Raji (cell line): ENCODE measurements at regions not wholly inside any gene's neighbourhood (a gene's known extent, or its start where the extent isn't known, plus 50 kb on each side); places are given as distances from the start of the nearest gene placed in this dataset.

Source experiments
- POLR2A ChIP-seq: IDR thresholded peaks from 2 replicates; pipeline ENCODE4 v1.6.1; 2011; ENCODE audit warnings: low read depth, low read length, control low read depth; ENCODE audit not compliant: insufficient read depth

DNA sequence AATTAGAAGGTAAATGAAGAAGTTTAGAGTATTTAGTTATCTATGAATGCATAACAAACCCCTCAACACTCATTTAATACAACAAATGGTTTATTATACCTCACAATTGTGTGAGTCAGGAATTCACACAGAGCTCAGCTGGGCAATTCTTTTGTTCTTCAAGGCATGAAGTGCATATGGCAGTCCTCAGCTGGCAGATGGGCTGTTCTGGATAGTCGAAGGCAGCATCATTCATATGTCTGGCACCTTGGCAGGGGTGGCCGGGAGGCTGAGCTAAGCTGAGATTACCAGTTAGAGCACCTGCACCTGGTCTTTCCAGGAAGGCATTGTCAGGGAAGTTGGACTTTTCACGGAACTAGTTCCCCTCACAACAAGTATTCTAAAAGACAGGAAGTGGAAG, 286.2 kb upstream of the DUSP10 start:
- no peak for TF ChIP-seq POLR2A

DNA sequence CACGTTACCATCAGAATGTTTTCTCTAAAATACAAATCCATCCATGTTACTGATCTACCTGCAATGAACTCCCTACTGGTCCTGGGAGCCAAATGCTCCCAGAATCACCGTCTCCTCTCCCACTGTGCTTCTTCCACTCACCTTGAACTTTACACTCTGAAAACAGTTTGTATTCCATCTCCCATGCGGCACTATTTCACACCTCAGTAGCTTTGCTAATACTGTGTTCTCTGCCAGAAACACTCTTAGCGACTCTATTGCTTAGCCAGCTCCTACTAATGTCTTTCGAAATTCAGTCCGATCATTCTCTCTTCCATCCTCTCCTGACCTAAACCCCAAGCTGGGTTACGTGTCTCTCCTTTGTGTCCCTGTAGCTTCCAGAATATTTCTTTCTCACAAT, 284.4 kb upstream of the DUSP10 start:
- TF ChIP-seq POLR2A, result no peak

DNA sequence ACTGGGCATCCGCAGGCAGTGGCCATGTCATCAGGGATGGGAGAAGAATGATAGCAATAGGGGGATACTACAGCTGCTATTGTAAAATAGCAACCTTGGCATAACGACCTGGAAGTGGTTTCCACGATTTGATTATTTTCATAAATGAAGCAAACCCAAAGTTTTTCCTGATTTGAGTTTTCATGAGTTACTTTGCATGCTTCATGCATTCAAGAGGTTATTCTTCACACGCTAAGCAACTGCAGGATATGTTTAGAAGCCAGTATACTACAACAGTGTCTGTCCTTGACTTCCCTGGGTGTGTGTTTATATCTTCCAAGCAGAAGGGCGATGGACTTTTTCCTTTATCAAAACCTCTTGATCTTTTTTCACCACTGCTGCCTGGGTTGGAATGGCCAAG, 281.1 kb upstream of the DUSP10 start:
- TF ChIP-seq POLR2A, result no peak

DNA sequence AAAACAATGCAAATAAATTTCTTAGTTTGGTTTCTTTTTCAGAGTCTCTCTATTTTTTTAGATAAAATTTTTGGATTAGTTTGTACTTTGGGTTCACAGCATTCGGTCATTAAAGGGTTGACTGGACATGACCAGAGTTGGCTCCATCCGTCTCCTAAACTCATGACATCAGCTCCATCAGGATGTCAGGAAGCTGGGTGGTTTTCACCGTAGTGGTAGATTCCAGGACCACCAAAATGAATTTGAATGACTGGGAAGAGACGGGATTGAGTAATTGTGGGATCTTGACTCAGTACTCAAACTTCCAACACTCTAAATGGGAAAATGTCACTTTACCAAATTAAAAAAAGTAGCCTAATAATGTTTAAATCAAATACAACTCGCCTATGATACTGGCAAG, 279.2 kb upstream of the DUSP10 start:
- no peak for TF ChIP-seq POLR2A

DNA sequence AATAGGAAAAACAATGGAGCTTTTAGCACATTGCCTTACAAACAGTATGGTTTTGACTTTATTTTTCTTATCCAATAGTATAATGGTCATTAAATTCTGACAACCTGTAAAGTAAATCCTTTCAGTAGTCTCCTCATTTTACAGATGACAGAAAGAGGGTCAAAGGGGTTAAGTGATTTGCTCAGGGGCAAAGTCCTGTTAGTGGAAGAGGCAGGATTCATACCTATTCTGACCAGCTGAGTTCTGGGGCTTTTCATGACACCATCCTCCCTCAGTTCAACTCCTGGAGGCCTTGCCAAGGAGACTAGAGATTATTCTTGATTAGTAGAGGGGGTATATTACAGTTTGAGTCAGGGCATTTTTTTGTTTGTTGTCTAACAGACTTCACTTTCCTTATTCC, 278.7 kb upstream of the DUSP10 start:
- TF ChIP-seq POLR2A, result no peak

DNA sequence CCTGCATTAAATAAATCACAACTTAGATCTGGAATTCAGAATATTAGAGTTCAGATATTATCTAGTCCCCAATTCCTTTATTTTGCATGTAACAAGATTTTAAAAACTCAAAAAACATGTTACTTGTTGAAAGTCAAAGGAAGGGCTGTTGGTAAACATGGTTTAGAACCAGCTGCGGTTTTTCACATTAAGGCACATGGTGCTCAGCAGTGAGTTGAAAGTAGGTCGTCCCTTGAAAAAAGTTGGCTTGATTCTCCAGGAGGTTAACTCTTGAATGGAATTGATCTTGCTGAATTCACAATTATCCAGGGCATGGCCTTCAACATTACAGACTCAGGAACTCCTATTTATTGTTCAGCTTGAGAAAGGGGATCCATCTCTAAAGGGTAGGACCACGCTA, 277.1 kb upstream of the DUSP10 start:
- no peak for TF ChIP-seq POLR2A

DNA sequence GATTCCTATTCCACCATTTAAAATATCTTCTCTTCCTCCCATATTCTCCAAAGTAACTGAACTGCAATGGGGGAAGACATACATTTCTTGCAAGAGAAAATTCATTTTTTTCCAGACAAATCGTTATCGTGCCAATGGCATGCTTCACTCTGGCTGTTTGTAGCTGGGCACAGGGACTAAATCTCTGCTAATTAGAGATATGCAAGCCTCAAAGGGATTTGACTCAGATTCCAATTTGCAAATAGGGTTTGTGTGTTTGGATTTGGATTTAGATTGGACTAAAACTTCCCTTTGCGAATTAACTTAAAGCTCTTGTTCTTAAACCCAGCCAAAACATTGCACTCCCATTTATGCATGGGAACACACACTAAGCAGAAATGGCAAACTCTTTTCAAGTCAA, 276.2 kb upstream of the DUSP10 start:
- TF ChIP-seq POLR2A, result no peak

DNA sequence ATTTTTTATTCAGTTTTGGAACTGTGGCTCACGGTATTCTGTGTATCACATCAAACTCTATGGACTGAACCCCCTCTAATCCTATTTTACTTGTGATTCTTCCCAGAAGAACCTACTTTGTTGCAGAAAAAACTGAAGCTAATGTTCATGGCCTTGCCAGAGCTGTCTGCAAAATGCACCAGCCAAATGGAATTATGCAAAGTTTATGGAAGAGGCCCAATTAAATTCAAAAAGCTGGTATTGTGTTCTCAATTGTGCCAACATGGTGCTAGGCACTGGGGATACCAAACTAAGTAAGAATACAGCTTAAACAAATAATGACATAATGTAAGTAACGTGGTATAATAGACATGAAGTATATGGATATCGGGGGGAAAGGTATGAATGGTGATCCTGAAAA, 273.8 kb upstream of the DUSP10 start:
- TF ChIP-seq POLR2A, result no peak

DNA sequence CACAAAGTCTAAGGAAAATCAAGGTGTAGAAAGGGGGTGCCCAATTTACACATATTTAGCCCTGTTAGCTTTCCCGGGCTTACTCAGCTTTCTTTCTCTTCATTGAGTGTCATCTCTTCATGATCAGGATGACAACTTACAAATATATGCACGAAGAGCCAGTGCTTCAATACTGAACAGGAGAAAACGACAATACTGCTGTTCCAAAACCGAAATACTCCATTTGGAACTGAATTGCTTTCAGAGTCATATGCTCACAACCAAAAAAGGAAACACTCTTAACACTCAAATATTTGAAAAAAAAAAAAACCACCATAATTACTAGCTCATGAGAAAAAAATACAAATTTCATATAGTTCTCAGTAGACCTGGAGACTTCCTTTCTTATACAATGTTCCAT, 272.1 kb upstream of the DUSP10 start:
- no peak for TF ChIP-seq POLR2A

DNA sequence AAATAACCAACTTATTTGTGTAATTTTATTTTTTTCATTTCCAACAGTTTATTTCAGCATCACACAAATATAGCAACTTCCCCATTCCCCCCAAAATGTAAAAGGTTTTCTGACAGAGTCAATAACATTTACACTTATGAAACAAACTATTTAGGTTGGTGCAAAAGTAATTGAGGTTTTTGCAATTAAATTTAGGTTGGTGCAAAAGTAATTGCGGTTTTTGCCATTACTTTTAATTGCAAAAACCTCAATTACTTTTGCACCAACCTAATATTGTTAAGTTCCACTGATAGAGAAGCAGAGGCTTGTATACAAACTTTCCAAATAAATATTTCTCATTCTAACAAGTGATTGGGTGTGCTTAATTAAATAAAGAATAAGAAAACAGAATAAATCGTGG, 270.9 kb upstream of the DUSP10 start:
- no peak for TF ChIP-seq POLR2A

DNA sequence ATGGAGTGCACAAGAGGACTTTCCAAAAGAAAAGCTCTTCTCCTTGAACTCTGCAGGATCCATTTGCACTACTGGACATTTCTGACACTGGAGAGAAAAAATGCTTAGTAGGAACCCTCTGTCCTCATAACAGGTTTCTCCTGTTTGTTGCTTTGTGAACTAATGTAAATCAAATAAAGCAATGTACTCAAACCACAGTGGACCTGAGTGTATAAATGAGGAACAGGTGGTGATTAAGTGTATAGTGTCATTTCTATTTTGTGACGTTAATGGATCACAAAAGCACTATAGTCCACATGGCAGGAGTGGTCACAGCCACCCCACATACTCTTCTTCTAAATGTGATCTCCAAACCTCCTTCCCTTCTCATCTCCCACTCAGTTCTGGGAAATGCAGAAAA, 268.4 kb upstream of the DUSP10 start:
- no peak for TF ChIP-seq POLR2A

DNA sequence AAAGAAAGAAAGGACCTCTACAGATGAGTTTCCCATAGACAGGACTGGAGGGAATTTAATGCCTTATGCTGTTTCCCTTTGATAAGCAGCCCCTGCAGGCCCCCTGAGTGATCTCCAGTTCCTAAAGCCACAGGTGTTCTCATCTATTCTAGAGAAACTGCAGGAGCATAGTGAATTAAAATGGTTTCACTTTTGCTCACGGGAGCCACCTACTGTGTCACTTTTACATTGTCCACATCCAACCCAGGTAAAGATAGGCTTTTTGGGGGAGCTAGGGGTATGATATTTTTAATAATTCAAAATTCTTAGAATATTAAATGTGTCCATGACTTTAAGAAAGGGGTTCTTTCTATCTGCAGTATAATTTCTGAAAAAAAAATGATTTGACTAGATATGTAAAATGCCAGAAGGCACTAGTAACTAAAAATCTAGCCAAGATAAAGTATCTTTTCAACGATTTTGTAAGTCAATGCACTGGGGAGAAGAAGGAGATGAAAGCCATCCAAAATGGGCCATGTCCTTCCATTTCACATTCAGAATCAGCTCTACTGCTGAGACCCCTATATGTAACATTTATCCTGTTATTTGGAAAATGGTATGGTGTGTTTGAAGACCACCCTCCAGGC, 267.3 kb upstream of the DUSP10 start:
- TF ChIP-seq POLR2A, result no peak

DNA sequence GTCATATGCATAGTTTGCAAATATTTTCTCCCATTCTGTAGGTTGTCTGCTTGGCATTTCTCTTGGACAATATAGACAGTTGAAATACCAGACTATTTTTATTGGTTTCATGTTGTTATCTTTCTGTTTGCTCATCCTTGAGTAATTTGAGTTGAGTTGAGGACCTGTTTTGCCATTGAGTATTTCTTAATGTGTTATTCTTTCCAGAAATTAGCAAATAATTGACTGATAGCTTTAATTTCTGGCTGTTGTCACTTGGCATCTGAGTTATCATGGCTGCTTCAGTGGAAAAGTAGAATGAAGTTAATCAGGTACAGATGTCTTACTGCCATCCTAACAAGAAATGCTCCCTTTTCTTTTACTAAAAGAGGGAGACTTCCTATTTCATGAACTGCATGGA, 264.8 kb upstream of the DUSP10 start:
- TF ChIP-seq POLR2A, result no peak

DNA sequence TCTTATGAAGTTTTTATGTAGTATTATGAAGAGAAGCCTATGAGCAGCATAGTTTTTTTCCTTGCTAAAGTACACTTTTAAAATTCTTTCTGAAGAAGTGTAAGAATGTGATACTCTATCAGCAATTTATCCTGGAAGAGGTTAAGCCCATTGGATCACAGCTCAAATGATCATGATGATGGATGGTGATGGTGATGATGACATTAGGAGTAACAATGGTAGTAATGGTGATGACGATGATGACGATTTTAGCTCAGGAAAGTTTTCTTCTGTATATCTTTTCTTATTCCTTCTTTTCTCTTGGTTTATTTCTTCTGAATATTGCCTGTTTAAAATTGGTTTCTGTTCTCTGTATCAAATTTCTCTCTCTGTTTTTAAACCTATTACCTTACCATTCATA, 262.9 kb upstream of the DUSP10 start:
- TF ChIP-seq POLR2A, result no peak

DNA sequence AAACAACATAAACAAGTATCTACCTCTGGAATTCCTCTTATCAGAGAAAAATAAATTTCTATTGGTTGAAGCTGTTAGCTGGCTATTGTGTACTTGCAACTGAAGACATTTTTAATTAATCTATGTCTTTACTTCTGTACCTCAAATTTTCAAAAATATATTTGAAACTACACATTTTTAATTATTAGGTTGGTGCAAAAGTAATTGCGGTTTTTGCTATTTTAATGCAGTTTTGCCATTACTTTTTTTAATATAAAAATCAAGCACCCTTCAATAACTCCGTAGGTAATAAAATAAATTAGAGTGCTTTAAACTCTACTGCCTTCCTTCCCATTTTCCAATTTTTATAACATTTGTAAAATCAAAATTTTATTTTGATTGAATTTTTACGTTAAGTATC, 262.1 kb upstream of the DUSP10 start:
- no peak for TF ChIP-seq POLR2A

DNA sequence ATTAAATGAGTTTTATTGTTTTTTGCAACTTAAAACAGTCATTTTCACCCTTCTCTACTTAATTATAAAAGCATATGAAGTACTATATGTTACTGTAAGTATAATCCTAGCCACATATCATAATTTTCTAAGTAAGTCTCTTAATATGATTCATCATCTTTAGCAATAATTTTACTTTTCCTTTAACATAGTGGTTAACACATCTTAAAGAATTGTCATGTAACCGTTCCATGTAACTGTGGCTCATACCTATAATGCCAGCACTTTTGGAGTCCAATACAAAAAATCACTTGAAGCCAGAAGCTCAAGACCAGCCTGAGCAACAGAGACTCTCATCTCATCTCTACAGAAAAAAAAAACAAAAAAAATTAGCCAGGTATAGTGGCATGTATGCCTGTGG, 260.6 kb upstream of the DUSP10 start:
- no peak for TF ChIP-seq POLR2A

DNA sequence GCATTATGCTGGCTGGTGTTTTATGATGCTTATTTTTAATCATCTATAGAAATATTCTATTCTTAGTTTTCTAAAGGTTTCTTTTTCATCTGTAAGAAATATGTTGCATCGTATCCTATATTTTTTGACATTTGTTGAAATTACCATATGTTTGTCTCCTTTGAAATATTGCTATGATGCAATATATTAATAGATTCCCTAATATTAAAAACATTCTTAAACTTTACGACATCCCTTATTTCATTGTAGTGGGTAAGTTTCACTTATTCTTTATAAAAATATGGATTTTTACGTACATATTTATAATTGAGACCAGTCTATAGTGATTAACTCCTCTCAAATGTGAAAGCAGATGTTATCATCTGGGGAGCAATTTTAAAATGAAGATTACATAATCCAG, 258.2 kb upstream of the DUSP10 start:
- TF ChIP-seq POLR2A, result no peak

DNA sequence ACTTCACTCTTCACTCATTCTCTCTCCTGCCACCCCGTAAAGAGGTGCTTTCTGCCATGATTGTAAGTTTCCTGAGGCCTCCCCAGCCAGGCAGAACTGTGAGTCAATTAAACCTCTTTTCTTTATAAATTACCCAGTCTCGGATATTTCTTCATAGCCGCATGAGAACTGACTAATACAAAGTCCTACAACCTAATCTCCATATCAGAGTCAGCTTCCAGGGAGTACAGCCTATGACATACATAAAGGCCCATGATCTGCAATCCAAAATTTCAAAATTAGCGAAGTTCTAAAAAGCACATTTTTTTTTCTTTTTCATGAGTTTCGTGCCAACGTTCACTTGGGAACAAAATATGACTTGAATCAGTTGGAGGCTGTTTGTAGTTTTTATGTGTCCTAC, 256.9 kb upstream of the DUSP10 start:
- no peak for TF ChIP-seq POLR2A

DNA sequence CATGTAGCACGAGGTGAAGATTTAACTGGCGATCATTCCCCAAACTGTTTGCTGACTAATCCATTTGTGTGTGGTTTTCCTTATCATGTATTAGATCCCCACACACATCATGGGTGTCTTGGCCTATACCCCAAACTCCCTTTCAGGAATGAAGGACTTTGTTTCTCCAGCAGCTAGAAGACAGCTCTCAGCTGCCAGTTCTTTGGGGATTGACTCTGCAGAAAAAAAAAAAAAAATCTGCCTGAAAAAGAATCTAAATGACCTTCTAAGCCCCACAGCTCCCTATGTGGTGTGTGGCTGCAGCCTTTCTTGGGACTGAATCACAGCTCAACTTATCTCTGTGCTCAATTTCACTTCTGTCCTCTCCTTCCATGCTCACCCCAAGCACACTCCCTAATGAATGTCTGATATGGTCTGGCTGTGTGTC, 256.3 kb upstream of the DUSP10 start:
- no peak for TF ChIP-seq POLR2A

DNA sequence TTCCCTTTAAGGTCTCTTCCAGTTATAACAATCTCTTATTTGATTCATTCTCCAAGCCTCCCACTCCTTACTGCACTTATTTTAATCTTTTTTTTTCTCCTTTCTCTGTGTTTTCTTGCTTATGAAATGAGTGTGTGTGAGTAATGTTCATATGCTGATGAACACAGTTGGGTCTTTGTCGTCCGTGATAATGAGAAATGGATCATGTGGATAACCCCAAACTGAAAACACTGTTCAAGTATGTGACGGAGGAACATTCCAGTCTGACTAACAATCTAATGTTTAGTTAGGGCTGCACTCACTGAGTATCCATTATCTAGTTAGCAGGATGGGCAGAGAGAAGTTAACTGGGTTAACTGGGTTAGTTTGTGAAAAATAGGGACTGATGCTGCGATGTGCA, 253.1 kb upstream of the DUSP10 start:
- no peak for TF ChIP-seq POLR2A
